ENCODE measurements at regions not wholly inside any gene's neighbourhood (a gene's known extent, or its start where the extent isn't known, plus 50 kb on each side); places are given as distances from the start of the nearest gene placed in this dataset.

DNA sequence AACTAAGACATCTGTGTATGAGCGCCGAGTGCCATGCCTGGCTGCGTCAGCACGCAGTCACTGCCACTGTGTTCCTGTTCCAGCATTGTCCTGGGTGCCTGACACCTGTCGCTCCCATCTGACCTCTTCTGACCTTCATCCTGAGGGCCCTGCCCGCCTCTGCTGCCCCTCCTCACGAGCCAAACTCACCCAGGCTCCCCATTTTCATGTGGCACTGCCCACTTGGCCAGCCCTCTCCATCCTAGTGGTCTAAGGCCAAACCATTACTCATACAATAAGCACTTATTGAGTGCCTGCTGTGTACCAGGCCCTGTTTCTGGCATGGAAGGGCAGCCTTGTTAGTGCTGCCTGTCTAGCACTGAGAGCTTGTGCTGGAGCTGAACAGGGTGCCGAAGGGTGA lies 77.2 kb upstream of the PCBD1 start:
- CTCF ChIA-PET: no interaction called here
- WGBS (ENCODE audit: insufficient coverage): 84% methylated on average over 7 of the region's 8 CpGs

DNA sequence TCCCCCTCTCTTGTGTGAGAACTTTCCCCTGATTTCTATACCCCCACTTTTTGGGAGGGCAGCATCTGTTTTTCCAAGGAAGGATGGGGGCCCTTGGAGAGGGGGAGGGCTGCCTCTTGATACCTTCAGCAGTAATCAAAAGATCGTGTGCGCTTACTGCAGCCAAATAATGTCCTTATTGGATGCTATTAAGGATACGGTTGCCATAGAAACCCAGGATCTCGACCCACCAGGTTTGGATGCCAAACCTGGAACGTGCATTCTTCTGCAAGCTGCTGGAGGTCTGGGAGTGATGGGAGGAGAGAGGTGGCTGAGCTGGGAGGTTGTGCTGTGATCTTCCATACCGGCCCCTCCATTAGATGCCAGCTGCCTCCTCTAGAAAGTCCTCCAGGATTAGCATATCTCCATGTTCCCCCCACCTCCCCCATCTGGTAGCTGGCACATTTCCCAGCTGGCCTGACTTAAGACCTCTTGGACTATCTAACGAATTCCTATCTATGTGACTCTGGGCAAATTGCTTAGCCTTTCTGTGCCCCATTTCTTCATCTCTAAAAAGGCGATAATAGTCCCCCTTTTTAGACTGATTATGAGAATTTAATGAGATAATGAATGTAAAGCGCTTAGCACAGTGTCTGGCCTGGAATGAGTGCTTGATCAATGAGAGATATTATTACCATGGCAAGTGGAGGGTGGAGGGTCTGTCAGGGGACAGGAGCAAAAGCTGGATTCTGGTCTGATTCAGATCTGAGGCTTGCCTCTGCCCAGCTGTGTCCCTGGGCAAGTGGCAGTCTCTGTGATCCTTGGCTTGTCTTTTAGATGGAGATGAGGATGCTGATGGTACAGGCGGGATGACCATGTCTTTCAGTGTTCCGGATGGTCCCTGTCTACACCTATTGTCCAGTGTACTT lies 78.5 kb upstream of the PCBD1 start:
- Histone ChIP-seq H3K4me3 (ENCODE audit: control insufficient read depth in 1 of 2, extremely low read depth in 1 of 2, low read length in 1 of 2) (no peak overlapping the region), H3K27ac (ENCODE audit: low read length) (no peak overlapping the region), H3K36me3 (ENCODE audit: control insufficient read depth in 2 of 2, extremely low read depth in 1 of 2, insufficient read depth in 1 of 2, low read length in 1 of 2) (no peaks in the 10 kb centered on the region), H3K27me3 (replicated peaks in 1 of 2; ENCODE audit: control insufficient read depth in 2 of 2, extremely low read depth in 1 of 2, insufficient read depth in 2 of 2, low read length in 1 of 2) (peaks cover 0 to 40% of the 10 kb centered on the region in 2 experiments), H3K9me3 (no peaks in the 10 kb centered on the region), H3K4me1 (ENCODE audit: control insufficient read depth in 1 of 2, extremely low read depth in 1 of 2, insufficient read depth in 2 of 2, low read length in 2 of 2) (no peaks in the 10 kb centered on the region)
- ChIA-PET POLR2A (no interaction called here), CTCF (no interaction called here)
- Mint-ChIP-seq H3K9me3 (peaks cover 0 to 4% (median 2%) of the 10 kb centered on the region in 3 donors), H3K4me1 (no peaks in the 10 kb centered on the region), H3K27me3 (peaks cover 18 to 24% of the 10 kb centered on the region in 2 donors), H3K27ac (no peak overlapping the region), H3K4me3 (no peak overlapping the region), H3K36me3 (no peaks in the 10 kb centered on the region)
- DNase-seq: no peak
- ATAC-seq (replicated peaks in 1 of 4): no peak
- 70% methylated on average over 6 of the region's 11 CpGs for WGBS (ENCODE audit: insufficient coverage)

More for the DNA sequence above, 77.2 kb upstream of the PCBD1 start:
- Mint-ChIP-seq H3K27ac (no peak overlapping the region), H3K36me3 (no peaks in the 10 kb centered on the region), H3K4me1 (no peaks in the 10 kb centered on the region), H3K27me3 (peaks cover 15 to 21% of the 10 kb centered on the region in 2 donors), H3K9me3 (no peaks in the 10 kb centered on the region), H3K4me3 (no peak overlapping the region)
- no peak for ATAC-seq (replicated peaks in 1 of 4)
- POLR2A ChIA-PET: no interaction called here
- H3K36me3 ChIP-seq (ENCODE audit: control insufficient read depth in 2 of 2, extremely low read depth in 1 of 2, insufficient read depth in 1 of 2, low read length in 1 of 2): no peaks in the 10 kb centered on the region
- no peaks in the 10 kb centered on the region for H3K9me3 ChIP-seq
- H3K27ac ChIP-seq (ENCODE audit: low read length): no peak overlapping the region
- no peaks in the 10 kb centered on the region for H3K4me1 ChIP-seq (ENCODE audit: control insufficient read depth in 1 of 2, extremely low read depth in 1 of 2, insufficient read depth in 2 of 2, low read length in 2 of 2)
- no peak for DNase-seq
- no peak overlapping the region for H3K4me3 ChIP-seq (ENCODE audit: control insufficient read depth in 1 of 2, extremely low read depth in 1 of 2, low read length in 1 of 2)
- peaks cover 0 to 40% of the 10 kb centered on the region in 2 experiments for H3K27me3 ChIP-seq (replicated peaks in 1 of 2; ENCODE audit: control insufficient read depth in 2 of 2, extremely low read depth in 1 of 2, insufficient read depth in 2 of 2, low read length in 1 of 2)

DNA sequence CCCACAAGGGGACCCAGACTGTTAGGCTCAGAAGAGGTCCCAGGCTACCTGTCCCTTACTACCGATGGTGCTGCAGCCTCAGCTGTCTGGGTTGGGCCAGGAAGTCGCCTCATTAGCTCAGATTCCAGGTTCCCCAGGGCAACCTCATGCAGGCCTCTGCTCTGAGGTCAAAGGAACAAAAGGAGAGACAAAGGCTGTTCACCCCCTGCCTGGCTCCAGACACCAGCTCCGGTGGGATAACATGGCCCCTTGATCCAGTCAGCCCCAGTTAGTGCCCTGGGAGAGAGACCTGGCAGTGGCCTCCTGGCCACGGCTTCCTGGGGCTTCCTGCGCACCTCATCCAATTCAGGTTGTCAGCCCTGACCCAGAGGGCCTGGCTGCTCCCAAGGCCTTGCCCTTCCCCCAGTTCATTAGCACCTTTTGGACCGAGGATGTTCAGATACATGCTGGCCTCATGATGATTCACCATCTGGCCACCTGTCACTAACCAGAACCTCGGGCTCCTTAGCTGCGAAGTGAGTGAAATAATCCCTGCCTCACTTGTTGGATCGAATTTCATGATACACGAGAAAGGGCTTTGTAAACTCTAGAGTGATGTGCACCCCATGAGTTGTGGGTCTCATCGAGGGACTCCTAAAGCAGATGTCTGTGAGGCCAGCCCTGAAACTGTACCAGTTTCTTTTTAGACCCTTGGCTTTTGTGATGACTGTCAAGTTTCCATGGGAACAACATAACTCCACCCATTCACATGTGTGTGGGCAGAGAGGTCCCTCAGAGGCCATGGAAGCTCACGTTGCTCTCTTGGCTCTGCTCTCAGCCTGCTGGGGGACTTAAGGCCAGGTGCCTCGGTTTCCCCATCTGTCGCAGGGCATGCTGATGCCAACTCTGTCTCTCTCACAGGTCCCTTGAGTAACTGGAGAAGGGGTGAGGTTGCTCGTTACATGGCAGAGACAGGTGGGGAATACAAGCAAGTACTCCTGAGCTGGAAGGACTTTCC lies 79.5 kb upstream of the PCBD1 start:
- DNase-seq: no peak
- no peak overlapping the region for H3K27ac ChIP-seq (ENCODE audit: low read length)
- no peaks in the 10 kb centered on the region for H3K4me1 ChIP-seq (ENCODE audit: control insufficient read depth in 1 of 2, extremely low read depth in 1 of 2, insufficient read depth in 2 of 2, low read length in 2 of 2)
- Mint-ChIP-seq H3K9me3 (peaks cover 0 to 5% (median 2%) of the 10 kb centered on the region in 3 donors), H3K4me3 (no peak overlapping the region), H3K4me1 (no peaks in the 10 kb centered on the region), H3K36me3 (no peaks in the 10 kb centered on the region), H3K27ac (no peak overlapping the region), H3K27me3 (peaks cover 17 to 22% of the 10 kb centered on the region in 2 donors)
- POLR2A ChIA-PET: no interaction called here
- no peak overlapping the region for H3K4me3 ChIP-seq (ENCODE audit: control insufficient read depth in 1 of 2, extremely low read depth in 1 of 2, low read length in 1 of 2)
- CTCF ChIA-PET: no interaction called here
- no peak for ATAC-seq (replicated peaks in 1 of 4)
- H3K27me3 ChIP-seq (replicated peaks in 1 of 2; ENCODE audit: control insufficient read depth in 2 of 2, extremely low read depth in 1 of 2, insufficient read depth in 2 of 2, low read length in 1 of 2): peaks cover 0 to 40% of the 10 kb centered on the region in 2 experiments
- 66% methylated on average over 11 of the region's 15 CpGs for WGBS (ENCODE audit: insufficient coverage)
- no peaks in the 10 kb centered on the region for H3K36me3 ChIP-seq (ENCODE audit: control insufficient read depth in 2 of 2, extremely low read depth in 1 of 2, insufficient read depth in 1 of 2, low read length in 1 of 2)
- no peaks in the 10 kb centered on the region for H3K9me3 ChIP-seq

DNA sequence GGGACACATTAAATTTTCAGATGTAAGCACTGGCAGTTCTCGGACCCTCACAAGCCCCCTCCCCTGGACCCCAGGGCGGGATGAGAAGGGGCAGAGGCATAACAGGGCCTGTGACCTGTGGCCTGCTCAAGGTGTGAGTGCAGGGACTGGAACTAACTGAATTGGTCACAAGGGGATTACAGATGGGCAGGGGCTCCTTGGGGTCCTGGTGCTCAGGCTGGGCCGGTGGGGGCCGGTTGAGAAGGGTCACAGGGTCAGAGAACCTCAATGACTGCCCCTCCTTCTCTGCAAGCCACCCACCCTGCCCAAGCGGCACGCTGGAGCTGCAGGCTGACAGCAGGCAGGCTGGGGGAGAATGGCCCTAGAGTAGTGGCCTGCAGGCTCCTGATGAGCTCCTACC lies 80.8 kb upstream of the PCBD1 start:
- DNase-seq (no peak), ATAC-seq (replicated peaks in 1 of 4) (no peak)
- POLR2A ChIA-PET: no interaction called here
- no peaks in the 10 kb centered on the region for H3K4me1 ChIP-seq (ENCODE audit: control insufficient read depth in 1 of 2, extremely low read depth in 1 of 2, insufficient read depth in 2 of 2, low read length in 2 of 2)
- H3K27ac ChIP-seq (ENCODE audit: low read length): no peak overlapping the region
- CTCF ChIA-PET: no interaction called here
- Mint-ChIP-seq H3K4me3 (no peak overlapping the region), H3K36me3 (no peaks in the 10 kb centered on the region), H3K27me3 (peaks cover 14 to 24% of the 10 kb centered on the region in 2 donors), H3K9me3 (peaks cover 0 to 5% (median 2%) of the 10 kb centered on the region in 3 donors), H3K4me1 (no peaks in the 10 kb centered on the region), H3K27ac (no peak overlapping the region)
- WGBS (ENCODE audit: insufficient coverage): no CpG with 5 or more reads among the region's 6 CpGs
- H3K27me3 ChIP-seq (replicated peaks in 1 of 2; ENCODE audit: control insufficient read depth in 2 of 2, extremely low read depth in 1 of 2, insufficient read depth in 2 of 2, low read length in 1 of 2): peaks cover 0 to 38% of the 10 kb centered on the region in 2 experiments
- no peaks in the 10 kb centered on the region for H3K36me3 ChIP-seq (ENCODE audit: control insufficient read depth in 2 of 2, extremely low read depth in 1 of 2, insufficient read depth in 1 of 2, low read length in 1 of 2)
- H3K9me3 ChIP-seq: no peaks in the 10 kb centered on the region
- no peak overlapping the region for H3K4me3 ChIP-seq (ENCODE audit: control insufficient read depth in 1 of 2, extremely low read depth in 1 of 2, low read length in 1 of 2)

DNA sequence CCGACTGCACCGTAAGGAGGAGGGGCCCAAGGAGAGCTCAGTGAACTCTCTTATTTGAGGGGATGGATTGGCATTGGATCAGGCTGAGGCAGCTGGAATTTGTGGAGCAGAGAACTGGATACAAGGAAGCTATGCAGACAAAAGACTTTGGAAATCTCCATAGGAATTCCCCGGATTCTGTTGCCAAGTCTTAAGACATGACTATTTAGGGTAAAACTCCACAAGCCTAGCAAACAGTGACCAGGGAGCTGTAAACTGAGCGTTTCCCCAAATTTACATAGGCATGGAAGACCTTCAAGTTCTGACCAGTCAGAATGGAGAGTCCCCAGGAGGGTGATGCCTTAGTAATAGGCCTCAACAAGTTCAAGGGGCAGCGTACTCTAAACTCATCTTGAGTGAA lies 82.5 kb upstream of the PCBD1 start:
- ChIA-PET CTCF (no interaction called here), POLR2A (no interaction called here)
- Mint-ChIP-seq H3K4me1 (no peaks in the 10 kb centered on the region), H3K36me3 (no peaks in the 10 kb centered on the region), H3K27ac (no peak overlapping the region), H3K9me3 (peaks cover 0 to 5% (median 2%) of the 10 kb centered on the region in 3 donors), H3K27me3 (peaks cover 11 to 26% of the 10 kb centered on the region in 2 donors), H3K4me3 (no peak overlapping the region)
- Histone ChIP-seq H3K4me3 (ENCODE audit: control insufficient read depth in 1 of 2, extremely low read depth in 1 of 2, low read length in 1 of 2) (no peak overlapping the region), H3K27ac (ENCODE audit: low read length) (no peak overlapping the region), H3K4me1 (ENCODE audit: control insufficient read depth in 1 of 2, extremely low read depth in 1 of 2, insufficient read depth in 2 of 2, low read length in 2 of 2) (no peaks in the 10 kb centered on the region), H3K9me3 (no peaks in the 10 kb centered on the region), H3K27me3 (replicated peaks in 1 of 2; ENCODE audit: control insufficient read depth in 2 of 2, extremely low read depth in 1 of 2, insufficient read depth in 2 of 2, low read length in 1 of 2) (peaks cover 0 to 27% of the 10 kb centered on the region in 2 experiments), H3K36me3 (ENCODE audit: control insufficient read depth in 2 of 2, extremely low read depth in 1 of 2, insufficient read depth in 1 of 2, low read length in 1 of 2) (no peaks in the 10 kb centered on the region)
- no peak for ATAC-seq (replicated peaks in 1 of 4)
- WGBS (ENCODE audit: insufficient coverage): 83% methylated on average over 3 of the region's 5 CpGs
- no peak for DNase-seq

DNA sequence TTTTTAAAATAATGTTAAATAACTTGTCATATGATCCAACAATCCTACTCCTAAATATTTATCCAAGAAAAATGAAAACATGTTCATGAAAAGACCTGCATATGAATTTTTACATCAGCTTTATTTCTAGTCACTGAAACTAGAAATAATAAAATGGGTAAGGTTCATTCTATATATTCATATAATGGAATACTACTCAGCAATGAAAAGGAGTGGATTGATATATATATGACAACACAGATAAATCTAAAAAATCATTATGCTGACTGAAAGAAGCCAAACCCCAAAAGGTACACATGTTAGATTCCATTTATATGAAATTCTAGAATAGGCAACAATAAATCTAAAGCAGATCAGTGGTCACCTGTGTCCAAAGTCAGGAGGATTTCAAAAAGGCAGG lies 84.9 kb upstream of the PCBD1 start:
- Mint-ChIP-seq H3K4me3 (no peak overlapping the region), H3K4me1 (no peaks in the 10 kb centered on the region), H3K27ac (no peak overlapping the region), H3K27me3 (peaks cover 19 to 20% of the 10 kb centered on the region in 2 donors), H3K9me3 (peaks cover 0 to 9% (median 2%) of the 10 kb centered on the region in 3 donors), H3K36me3 (no peaks in the 10 kb centered on the region)
- H3K9me3 ChIP-seq: no peaks in the 10 kb centered on the region
- ATAC-seq (replicated peaks in 1 of 4) (no peak), DNase-seq (no peak)
- POLR2A ChIA-PET: no interaction called here
- no peaks in the 10 kb centered on the region for H3K36me3 ChIP-seq (ENCODE audit: control insufficient read depth in 2 of 2, extremely low read depth in 1 of 2, insufficient read depth in 1 of 2, low read length in 1 of 2)
- H3K4me3 ChIP-seq (ENCODE audit: control insufficient read depth in 1 of 2, extremely low read depth in 1 of 2, low read length in 1 of 2): no peak overlapping the region
- H3K27me3 ChIP-seq (replicated peaks in 1 of 2; ENCODE audit: control insufficient read depth in 2 of 2, extremely low read depth in 1 of 2, insufficient read depth in 2 of 2, low read length in 1 of 2): peaks cover 0 to 24% of the 10 kb centered on the region in 2 experiments
- CTCF ChIA-PET: no interaction called here
- no peaks in the 10 kb centered on the region for H3K4me1 ChIP-seq (ENCODE audit: control insufficient read depth in 1 of 2, extremely low read depth in 1 of 2, insufficient read depth in 2 of 2, low read length in 2 of 2)
- H3K27ac ChIP-seq (ENCODE audit: low read length): no peak overlapping the region
